ENCODE measurements at regions not wholly inside any gene's neighbourhood (a gene's known extent, or its start where the extent isn't known, plus 50 kb on each side); places are given as distances from the start of the nearest gene placed in this dataset.

DNA sequence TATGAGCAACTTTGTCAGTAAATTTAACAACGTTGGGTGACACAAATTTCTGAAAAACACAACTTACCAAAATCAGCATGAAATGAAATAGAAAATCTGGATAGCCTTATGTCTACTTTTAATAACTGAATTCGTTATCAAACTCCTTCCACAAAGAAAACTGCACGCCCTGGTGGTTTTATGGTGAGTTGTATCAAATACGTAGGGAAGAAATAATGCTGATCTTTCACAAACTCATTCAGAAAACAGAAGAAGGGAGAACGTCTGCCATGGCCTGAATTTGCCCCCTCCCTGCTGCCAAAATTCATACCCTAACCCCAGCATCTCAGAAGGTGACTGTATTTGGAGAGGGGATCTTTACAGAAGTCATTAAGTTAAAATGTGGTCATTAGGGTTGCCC is 50.0 kb upstream of the COL18A1 start:
- H3K27me3 Mint-ChIP-seq (ENCODE audit: low read depth), result peaks cover 16% of the 10 kb centered on the region
- H3K36me3 Mint-ChIP-seq (ENCODE audit: low read depth), result no peaks in the 10 kb centered on the region
- H3K4me3 Mint-ChIP-seq, result peak overlapping the region in 1 of 3 experiments; percentile 9
- TF ChIP-seq CTCF (IDR thresholded peaks at IDR 0.05; ENCODE audit: unreplicated experiment in 3 of 3), result no peak
- H3K9me3 Mint-ChIP-seq, result no peaks in the 10 kb centered on the region
- peaks cover 59% of the 10 kb centered on the region for H3K4me1 Mint-ChIP-seq
- H3K27ac Mint-ChIP-seq, result peak overlapping the region; percentile 4 to 75 (median 45)

Measured in nephron (organoid).